ENCODE measurements at regions not wholly inside any gene's neighbourhood (a gene's known extent, or its start where the extent isn't known, plus 50 kb on each side); places are given as distances from the start of the nearest gene placed in this dataset.

DNA sequence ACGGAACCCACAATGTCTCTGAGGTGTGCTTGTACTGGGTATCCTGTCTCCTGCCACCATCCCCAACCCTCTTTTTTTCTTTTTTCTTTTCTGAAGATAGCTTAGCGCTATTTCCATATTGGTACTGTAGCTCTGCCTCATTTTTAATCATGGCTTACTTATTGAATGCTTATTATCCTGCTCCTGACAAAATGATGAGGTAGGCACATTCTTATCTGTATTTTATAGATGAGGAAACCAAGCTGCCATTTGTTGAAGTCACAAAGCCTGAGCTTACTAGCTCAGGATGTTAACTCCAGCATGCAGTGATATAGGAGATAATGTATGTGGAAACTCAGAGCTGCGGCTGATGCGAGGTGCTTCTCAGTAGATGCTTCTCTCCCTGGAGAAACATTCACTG, 61.4 kb upstream of the GPR6 start:
- Mint-ChIP-seq H3K4me3 (no peak overlapping the region), H3K4me1 (no peaks in the 10 kb centered on the region), H3K27me3 (peaks cover 6% of the 10 kb centered on the region), H3K27ac (no peak overlapping the region), H3K9me3 (ENCODE audit: insufficient read depth) (no peaks in the 10 kb centered on the region)
- Histone ChIP-seq H4K20me1 (ENCODE audit: control insufficient read depth, insufficient read depth, low read length, poor library complexity, severe bottlenecking) (no peaks in the 10 kb centered on the region), H3K27me3 (replicated peaks in 1 of 4; ENCODE audit: control extremely low read depth in 1 of 4, control insufficient read depth in 3 of 4, insufficient read depth in 4 of 4, low read length in 3 of 4) (no peaks in the 10 kb centered on the region), H3K9me3 (ENCODE audit: control extremely low read depth in 1 of 3, control insufficient read depth in 2 of 3, insufficient read depth in 1 of 3, low read length in 2 of 3) (peaks cover 0 to 7% (median 0%) of the 10 kb centered on the region in 3 donors), H3K27ac (ENCODE audit: low read length in 2 of 2) (no peak overlapping the region), H3K4me2 (replicated peaks; ENCODE audit: low read depth, low read length, poor library complexity, severe bottlenecking) (no peak overlapping the region), H3K4me3 (ENCODE audit: control extremely low read depth in 1 of 5, extremely low read depth in 1 of 5, insufficient read depth in 1 of 5, low read depth in 2 of 5, low read length in 4 of 5) (no peak overlapping the region), H3K4me1 (ENCODE audit: control insufficient read depth in 2 of 2, insufficient read depth in 2 of 2, low read length in 2 of 2) (no peaks in the 10 kb centered on the region), H3K36me3 (replicated peaks in 1 of 2; ENCODE audit: control extremely low read depth in 1 of 2, control insufficient read depth in 1 of 2, extremely low read depth in 1 of 2, insufficient read depth in 2 of 2, low read length in 1 of 2) (no peaks in the 10 kb centered on the region), H2AFZ (ENCODE audit: insufficient read depth, low read depth, low read length, poor library complexity, severe bottlenecking) (no peak overlapping the region), H3K79me2 (ENCODE audit: control insufficient read depth, insufficient read depth, low read length) (no peaks in the 10 kb centered on the region), H3K9ac (ENCODE audit: low read length) (no peak overlapping the region)
- TF ChIP-seq CTCF (IDR thresholded peaks at IDR 0.05) (no peak), EZH2 (IDR thresholded peaks at IDR 0.05; ENCODE audit: borderline replicate concordance, insufficient read depth, low read depth, low read length, poor library complexity, severe bottlenecking) (no peak)
- CTCF ChIA-PET, result no interaction called here
- ATAC-seq (ENCODE audit: low read depth), result no peak
- POLR2A ChIA-PET, result no interaction called here
- 95% methylated on average over 3 of the region's 4 CpGs for WGBS (ENCODE audit: insufficient coverage)
- DNase-seq, result no peak
- intact Hi-C loops (cut with micrococcal nuclease), result no loop called here

- H2AFZ ChIP-seq (ENCODE audit: insufficient read depth, low read depth, low read length, poor library complexity, severe bottlenecking), result no peak overlapping the region
- POLR2A ChIA-PET, result no interaction called here
- CTCF ChIA-PET, result no interaction called here
- H3K36me3 ChIP-seq (replicated peaks in 1 of 2; ENCODE audit: control extremely low read depth in 1 of 2, control insufficient read depth in 1 of 2, extremely low read depth in 1 of 2, insufficient read depth in 2 of 2, low read length in 1 of 2), result no peaks in the 10 kb centered on the region
- DNase-seq (no peak), ATAC-seq (ENCODE audit: low read depth) (no peak)
- H3K9ac ChIP-seq (ENCODE audit: low read length), result no peak overlapping the region
- no peak overlapping the region for H3K4me3 Mint-ChIP-seq
- H3K27me3 Mint-ChIP-seq, result peaks cover 9% of the 10 kb centered on the region
- intact Hi-C loops (cut with micrococcal nuclease), result no loop called here
- H3K4me1 ChIP-seq (ENCODE audit: control insufficient read depth in 2 of 2, insufficient read depth in 2 of 2, low read length in 2 of 2), result no peaks in the 10 kb centered on the region
- no peak overlapping the region for H3K27ac Mint-ChIP-seq
- 100% methylated on average over 1 of the region's 3 CpGs for WGBS (ENCODE audit: insufficient coverage)
- no peaks in the 10 kb centered on the region for H3K4me1 Mint-ChIP-seq
- TF ChIP-seq EZH2 (IDR thresholded peaks at IDR 0.05; ENCODE audit: borderline replicate concordance, insufficient read depth, low read depth, low read length, poor library complexity, severe bottlenecking) (no peak), CTCF (IDR thresholded peaks at IDR 0.05) (no peak)
- no peak overlapping the region for H3K4me3 ChIP-seq (ENCODE audit: control extremely low read depth in 1 of 5, extremely low read depth in 1 of 5, insufficient read depth in 1 of 5, low read depth in 2 of 5, low read length in 4 of 5)
- H3K27ac ChIP-seq (ENCODE audit: low read length in 2 of 2), result no peak overlapping the region
- no peaks in the 10 kb centered on the region for H3K79me2 ChIP-seq (ENCODE audit: control insufficient read depth, insufficient read depth, low read length)
- no peak overlapping the region for H3K4me2 ChIP-seq (replicated peaks; ENCODE audit: low read depth, low read length, poor library complexity, severe bottlenecking)
- peaks cover 0 to 7% (median 0%) of the 10 kb centered on the region in 3 donors for H3K9me3 ChIP-seq (ENCODE audit: control extremely low read depth in 1 of 3, control insufficient read depth in 2 of 3, insufficient read depth in 1 of 3, low read length in 2 of 3)
- H3K27me3 ChIP-seq (replicated peaks in 1 of 4; ENCODE audit: control extremely low read depth in 1 of 4, control insufficient read depth in 3 of 4, insufficient read depth in 4 of 4, low read length in 3 of 4), result no peaks in the 10 kb centered on the region
- no peaks in the 10 kb centered on the region for H4K20me1 ChIP-seq (ENCODE audit: control insufficient read depth, insufficient read depth, low read length, poor library complexity, severe bottlenecking)
- no peaks in the 10 kb centered on the region for H3K9me3 Mint-ChIP-seq (ENCODE audit: insufficient read depth)
Observed at GRCh38 chr6:109918227-109918626, 59.9 kb upstream of the GPR6 start.
